CD4-positive, alpha-beta T cell (primary cell): ENCODE measurements at regions not wholly inside any gene's neighbourhood (a gene's known extent, or its start where the extent isn't known, plus 50 kb on each side); places are given as distances from the start of the nearest gene placed in this dataset.

Experiments
- ATAC-seq: fragments of 200-7000 bp; cut with Tn5 transposase; one replicate; pipeline ENCODE4 v1.10.0; 2022; ENCODE audit warnings: mild to moderate bottlenecking; ENCODE audit not compliant: poor library complexity
- CTCF ChIA-PET: fragments of 350-600 bp; sonication (Branson Sonifier 250); formaldehyde crosslinking; loops from one replicate; lab custom pipeline; 2021; ENCODE audit warnings: antibody characterized with exemption, inconsistent platforms; lab: Charles Lee
- POLR2A ChIA-PET: fragments of 350-600 bp; sonication (Branson Sonifier 250); formaldehyde crosslinking; loops from one replicate; lab custom pipeline; 2021; ENCODE audit warnings: antibody characterized with exemption, inconsistent platforms; lab: Charles Lee
- DNase-seq, 14 experiments: peaks; one replicate each; pipeline ENCODE4 v3.0.0-alpha.2; 2013 to 2020; ENCODE audit warnings: mixed read lengths in 2 of 14
- H3K27ac ChIP-seq, 2 donors: one replicate each; pipeline versions ENCODE4 v1.5.1 to v1.7.0; 2013; ENCODE audit warnings: low read length in 2 of 2, low read depth in 1 of 2, mild to moderate bottlenecking in 1 of 2
- H3K27me3 ChIP-seq, 2 experiments: 1 replicate in 1 of 2; 2 replicates in 1 of 2; pipeline versions ENCODE4 v1.6.1 to v1.7.0; 2013; ENCODE audit warnings: low read length in 2 of 2, control low read depth in 1 of 2, mild to moderate bottlenecking in 1 of 2, moderate library complexity in 1 of 2; ENCODE audit not compliant: insufficient read depth in 2 of 2, control insufficient read depth in 1 of 2
- H3K36me3 ChIP-seq: one replicate; pipeline ENCODE4 v1.6.1; 2013; ENCODE audit warnings: low read length, control low read depth; ENCODE audit not compliant: insufficient read depth
- H3K4me1 ChIP-seq: one replicate; pipeline ENCODE4 v1.6.1; 2013; ENCODE audit warnings: low read length, control low read depth; ENCODE audit not compliant: insufficient read depth
- H3K4me3 ChIP-seq: one replicate; pipeline ENCODE4 v1.5.1; 2013; ENCODE audit warnings: mild to moderate bottlenecking, low read length, moderate library complexity
- H3K9me3 ChIP-seq, 2 experiments: 1 replicate in 1 of 2; 2 replicates in 1 of 2; pipeline versions ENCODE4 v1.6.1 to v1.7.0; 2013; ENCODE audit warnings: low read length in 2 of 2, mild to moderate bottlenecking in 2 of 2, control low read depth in 1 of 2, moderate library complexity in 1 of 2; ENCODE audit not compliant: control insufficient read depth in 1 of 2, insufficient read depth in 1 of 2
- H3K27ac Mint-ChIP-seq: one replicate; pipeline ENCODE4 v1.8.0; 2020; ENCODE audit warnings: mixed read lengths
- H3K27me3 Mint-ChIP-seq: one replicate; pipeline ENCODE4 v1.8.0; 2021; ENCODE audit warnings: mixed read lengths
- H3K36me3 Mint-ChIP-seq: one replicate; pipeline ENCODE4 v1.8.0; 2021; ENCODE audit warnings: low read depth, mixed read lengths
- H3K4me1 Mint-ChIP-seq: one replicate; pipeline ENCODE4 v1.8.0; 2021; ENCODE audit warnings: low read depth, mixed read lengths
- H3K4me3 Mint-ChIP-seq: one replicate; pipeline ENCODE4 v1.8.0; 2020; ENCODE audit warnings: mild to moderate bottlenecking, mixed read lengths
- H3K9me3 Mint-ChIP-seq: one replicate; pipeline ENCODE4 v1.8.0; 2020; ENCODE audit warnings: mixed read lengths
- intact Hi-C, 2 experiments: fragments of 100-400 bp; cut with DNase I in 1 of 2; cut with micrococcal nuclease in 1 of 2; formaldehyde crosslinking; loops; one replicate each; pipeline versions ENCODE4 v1.15.1 to v1.9.0; 2023 to 2025; cut with DNase I, micrococcal nuclease
- TF ChIP-seq, protein P1 (sequence below): fragments of 200-600 bp; IDR thresholded peaks from one replicate; pipeline ENCODE4 v1.8.0; 2022; ENCODE audit warnings: antibody characterized with exemption, mild to moderate bottlenecking

DNA sequence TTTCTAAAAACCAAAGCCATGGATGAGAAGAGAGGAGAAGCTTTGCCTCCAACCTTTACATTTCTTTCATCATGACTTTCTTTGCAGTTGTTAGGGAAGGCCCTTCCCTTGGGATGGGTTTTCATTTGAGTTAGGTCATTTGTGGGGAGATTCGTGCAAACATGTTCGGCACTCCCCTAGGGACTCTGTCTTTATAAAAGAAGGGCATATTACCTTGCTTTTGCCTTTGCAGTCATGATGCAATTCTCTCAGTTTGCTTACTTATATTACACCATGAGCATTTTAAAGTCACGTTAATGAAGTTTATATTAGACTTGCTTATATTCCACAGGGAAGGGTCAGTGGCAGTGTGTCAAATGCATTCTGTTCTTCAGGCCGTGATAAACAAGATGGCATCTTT lies 289.3 kb upstream of the WWC1 start:
- Mint-ChIP-seq H3K27ac (no peak overlapping the region), H3K4me1 (no peaks in the 10 kb centered on the region), H3K36me3 (no peaks in the 10 kb centered on the region), H3K4me3 (no peak overlapping the region), H3K27me3 (no peaks in the 10 kb centered on the region), H3K9me3 (no peaks in the 10 kb centered on the region)
- Histone ChIP-seq H3K4me3 (no peak overlapping the region), H3K27me3 (no peaks in the 10 kb centered on the region), H3K4me1 (no peaks in the 10 kb centered on the region), H3K36me3 (no peaks in the 10 kb centered on the region), H3K9me3 (no peaks in the 10 kb centered on the region), H3K27ac (no peak overlapping the region)
- DNase-seq = no peak
- no peak for ATAC-seq
- CTCF ChIA-PET = no interaction called here
- POLR2A ChIA-PET = no interaction called here
- intact Hi-C loops = no loop called here
- TF ChIP-seq, protein P1, sequence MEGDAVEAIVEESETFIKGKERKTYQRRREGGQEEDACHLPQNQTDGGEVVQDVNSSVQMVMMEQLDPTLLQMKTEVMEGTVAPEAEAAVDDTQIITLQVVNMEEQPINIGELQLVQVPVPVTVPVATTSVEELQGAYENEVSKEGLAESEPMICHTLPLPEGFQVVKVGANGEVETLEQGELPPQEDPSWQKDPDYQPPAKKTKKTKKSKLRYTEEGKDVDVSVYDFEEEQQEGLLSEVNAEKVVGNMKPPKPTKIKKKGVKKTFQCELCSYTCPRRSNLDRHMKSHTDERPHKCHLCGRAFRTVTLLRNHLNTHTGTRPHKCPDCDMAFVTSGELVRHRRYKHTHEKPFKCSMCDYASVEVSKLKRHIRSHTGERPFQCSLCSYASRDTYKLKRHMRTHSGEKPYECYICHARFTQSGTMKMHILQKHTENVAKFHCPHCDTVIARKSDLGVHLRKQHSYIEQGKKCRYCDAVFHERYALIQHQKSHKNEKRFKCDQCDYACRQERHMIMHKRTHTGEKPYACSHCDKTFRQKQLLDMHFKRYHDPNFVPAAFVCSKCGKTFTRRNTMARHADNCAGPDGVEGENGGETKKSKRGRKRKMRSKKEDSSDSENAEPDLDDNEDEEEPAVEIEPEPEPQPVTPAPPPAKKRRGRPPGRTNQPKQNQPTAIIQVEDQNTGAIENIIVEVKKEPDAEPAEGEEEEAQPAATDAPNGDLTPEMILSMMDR = no peak

DNA sequence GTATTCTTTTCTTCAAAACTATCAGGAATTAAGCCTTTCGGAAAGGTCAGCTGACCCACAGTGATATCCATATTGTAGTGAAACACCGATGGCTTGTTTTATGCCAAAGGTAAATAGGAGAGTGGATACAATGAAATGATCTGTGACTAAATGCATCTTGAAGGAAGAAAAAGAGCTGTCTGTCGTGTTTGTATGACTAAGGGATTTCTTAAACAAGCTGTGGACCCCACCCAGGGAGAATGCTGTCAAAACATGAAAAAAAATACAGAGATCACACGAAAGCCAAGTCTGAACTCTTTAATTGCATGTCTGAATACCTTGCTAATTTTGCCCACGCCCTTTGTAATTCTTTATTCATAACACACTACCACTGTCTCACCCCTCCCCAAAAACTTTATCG lies 286.4 kb upstream of the WWC1 start:
- CTCF ChIA-PET = no interaction called here
- POLR2A ChIA-PET = no interaction called here
- no peak for DNase-seq
- H3K4me3 ChIP-seq = no peak overlapping the region
- H3K9me3 Mint-ChIP-seq = no peaks in the 10 kb centered on the region
- no peaks in the 10 kb centered on the region for H3K4me1 Mint-ChIP-seq
- H3K27me3 Mint-ChIP-seq = no peaks in the 10 kb centered on the region
- no peak overlapping the region for H3K27ac ChIP-seq
- TF ChIP-seq, protein P1 = no peak
- H3K27me3 ChIP-seq = no peaks in the 10 kb centered on the region
- no peaks in the 10 kb centered on the region for H3K36me3 ChIP-seq
- H3K4me3 Mint-ChIP-seq = no peak overlapping the region
- intact Hi-C loops = no loop called here
- no peaks in the 10 kb centered on the region for H3K36me3 Mint-ChIP-seq
- H3K4me1 ChIP-seq = no peaks in the 10 kb centered on the region
- ATAC-seq = no peak
- H3K27ac Mint-ChIP-seq = no peak overlapping the region
- H3K9me3 ChIP-seq = no peaks in the 10 kb centered on the region

DNA sequence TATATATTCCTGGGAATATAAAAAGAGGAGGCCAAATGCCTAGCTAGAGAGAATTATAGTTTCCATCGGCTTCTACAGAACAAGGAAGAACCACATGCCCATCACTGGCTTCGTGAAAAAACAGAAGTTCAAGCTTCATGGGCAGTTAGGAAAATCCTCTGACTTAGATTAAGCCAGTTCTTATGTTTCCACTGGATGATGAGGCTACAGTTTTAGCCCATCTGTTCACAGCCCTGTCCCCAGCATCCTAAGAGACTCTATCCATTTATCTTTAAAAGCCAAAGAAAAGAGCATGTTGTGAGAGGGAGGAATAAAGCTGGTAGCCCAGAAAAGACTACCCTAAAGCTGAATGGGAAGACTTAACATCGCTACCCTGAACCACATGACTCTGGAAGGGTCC lies 285.5 kb upstream of the WWC1 start:
- H3K9me3 ChIP-seq = no peaks in the 10 kb centered on the region
- intact Hi-C loops = no loop called here
- no peaks in the 10 kb centered on the region for H3K36me3 ChIP-seq
- no peaks in the 10 kb centered on the region for H3K27me3 Mint-ChIP-seq
- TF ChIP-seq, protein P1 = no peak
- H3K4me1 Mint-ChIP-seq = no peaks in the 10 kb centered on the region
- H3K4me1 ChIP-seq = no peaks in the 10 kb centered on the region
- DNase-seq = no peak
- no peak overlapping the region for H3K27ac Mint-ChIP-seq
- ChIA-PET CTCF (interaction anchor here (0.5 kb wide), 1 partner anchor 723 kb away, joined by 3 read pairs; no protein-coding TSS in a partner anchor), POLR2A (no interaction called here)
- H3K4me3 ChIP-seq = no peak overlapping the region
- no peak overlapping the region for H3K4me3 Mint-ChIP-seq
- no peak overlapping the region for H3K27ac ChIP-seq
- no peaks in the 10 kb centered on the region for H3K9me3 Mint-ChIP-seq
- H3K36me3 Mint-ChIP-seq = no peaks in the 10 kb centered on the region
- no peak for ATAC-seq
- H3K27me3 ChIP-seq = no peaks in the 10 kb centered on the region
